ENCODE measurements at regions not wholly inside any gene's neighbourhood (a gene's known extent, or its start where the extent isn't known, plus 50 kb on each side); places are given as distances from the start of the nearest gene placed in this dataset.
"Not testable (repeated sequence)": the region's sequence is repeated elsewhere in the genome, so short reads cannot be mapped to it uniquely, and the experiment has no call there.

GRCh38 chr17:11151818-11152425, 89.1 kb upstream of the SHISA6 start:
- POLR2A ChIA-PET: no interaction called here
- TF ChIP-seq, protein P1, sequence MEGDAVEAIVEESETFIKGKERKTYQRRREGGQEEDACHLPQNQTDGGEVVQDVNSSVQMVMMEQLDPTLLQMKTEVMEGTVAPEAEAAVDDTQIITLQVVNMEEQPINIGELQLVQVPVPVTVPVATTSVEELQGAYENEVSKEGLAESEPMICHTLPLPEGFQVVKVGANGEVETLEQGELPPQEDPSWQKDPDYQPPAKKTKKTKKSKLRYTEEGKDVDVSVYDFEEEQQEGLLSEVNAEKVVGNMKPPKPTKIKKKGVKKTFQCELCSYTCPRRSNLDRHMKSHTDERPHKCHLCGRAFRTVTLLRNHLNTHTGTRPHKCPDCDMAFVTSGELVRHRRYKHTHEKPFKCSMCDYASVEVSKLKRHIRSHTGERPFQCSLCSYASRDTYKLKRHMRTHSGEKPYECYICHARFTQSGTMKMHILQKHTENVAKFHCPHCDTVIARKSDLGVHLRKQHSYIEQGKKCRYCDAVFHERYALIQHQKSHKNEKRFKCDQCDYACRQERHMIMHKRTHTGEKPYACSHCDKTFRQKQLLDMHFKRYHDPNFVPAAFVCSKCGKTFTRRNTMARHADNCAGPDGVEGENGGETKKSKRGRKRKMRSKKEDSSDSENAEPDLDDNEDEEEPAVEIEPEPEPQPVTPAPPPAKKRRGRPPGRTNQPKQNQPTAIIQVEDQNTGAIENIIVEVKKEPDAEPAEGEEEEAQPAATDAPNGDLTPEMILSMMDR (IDR thresholded peaks at IDR 0.05): no peak

DNA sequence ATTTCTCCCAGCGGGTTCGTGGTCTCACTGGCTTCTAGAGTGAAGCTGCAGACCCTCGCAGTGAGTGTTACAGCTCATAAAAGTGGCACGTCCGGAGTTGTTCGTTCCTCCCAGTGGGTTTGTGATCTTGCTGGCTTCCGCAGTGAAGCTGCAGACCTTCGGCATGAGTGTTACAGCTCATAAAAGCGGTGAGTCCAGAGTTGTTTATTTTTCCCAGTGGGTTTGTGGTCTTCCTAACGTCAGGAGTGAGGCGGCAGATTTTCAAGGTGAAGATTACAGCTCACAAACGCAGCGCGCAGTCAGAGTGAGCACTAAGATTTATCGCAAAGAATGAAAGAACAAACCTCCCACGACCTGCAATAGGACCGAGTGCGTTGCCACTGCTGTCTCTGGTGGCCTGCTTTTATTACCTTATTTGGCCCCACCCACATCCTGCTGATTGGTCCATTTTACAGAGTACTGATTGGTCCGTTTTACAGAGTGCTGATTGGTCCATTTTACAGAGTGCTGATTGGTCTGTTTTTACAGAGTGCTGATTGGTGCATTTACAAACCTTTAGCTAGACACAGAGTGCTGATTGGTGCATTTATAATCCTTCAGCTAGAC, 90.0 kb upstream of the SHISA6 start:
- H3K4me3 Mint-ChIP-seq; CTCF ChIA-PET; H3K27ac Mint-ChIP-seq; H3K36me3 Mint-ChIP-seq (ENCODE audit: low read depth); intact Hi-C loops (cut with micrococcal nuclease); POLR2A ChIA-PET; H3K27me3 Mint-ChIP-seq; DNase-seq; ATAC-seq (ENCODE audit: low read depth); H3K9me3 Mint-ChIP-seq; H3K4me1 Mint-ChIP-seq: not testable (repeated sequence)

More at GRCh38 chr17:11151818-11152425, 89.1 kb upstream of the SHISA6 start:
- ATAC-seq (ENCODE audit: low read depth) (no peak), DNase-seq (no peak)
- Mint-ChIP-seq H3K4me1 (no peaks in the 10 kb centered on the region), H3K27me3 (no peaks in the 10 kb centered on the region), H3K36me3 (ENCODE audit: low read depth) (no peaks in the 10 kb centered on the region), H3K4me3 (no peak overlapping the region), H3K9me3 (peaks cover 5% of the 10 kb centered on the region), H3K27ac (no peak overlapping the region)
- CTCF ChIA-PET: no interaction called here
- intact Hi-C loops (cut with micrococcal nuclease): no loop called here

GRCh38 chr17:11144358-11145233, 96.4 kb upstream of the SHISA6 start:
- ChIA-PET CTCF (no interaction called here), POLR2A (no interaction called here)
- H3K9me3 Mint-ChIP-seq: peaks cover 11% of the 10 kb centered on the region
- no peak for DNase-seq
- H3K4me1 Mint-ChIP-seq: no peaks in the 10 kb centered on the region
- intact Hi-C loops (cut with micrococcal nuclease): no loop called here
- H3K27me3 Mint-ChIP-seq: no peaks in the 10 kb centered on the region
- no peaks in the 10 kb centered on the region for H3K36me3 Mint-ChIP-seq (ENCODE audit: low read depth)
- no peak overlapping the region for H3K4me3 Mint-ChIP-seq
- H3K27ac Mint-ChIP-seq: no peak overlapping the region
- no peak for ATAC-seq (ENCODE audit: low read depth)
- TF ChIP-seq, protein P1 (IDR thresholded peaks at IDR 0.05): no peak

- Mint-ChIP-seq H3K4me1 (no peaks in the 10 kb centered on the region), H3K27me3 (no peaks in the 10 kb centered on the region), H3K36me3 (ENCODE audit: low read depth) (no peaks in the 10 kb centered on the region), H3K27ac (no peak overlapping the region), H3K4me3 (no peak overlapping the region), H3K9me3 (peaks cover 16% of the 10 kb centered on the region)
- no peak for ATAC-seq (ENCODE audit: low read depth)
- intact Hi-C loops (cut with micrococcal nuclease): no loop called here
- DNase-seq: no peak
- ChIA-PET CTCF (no interaction called here), POLR2A (no interaction called here)
- TF ChIP-seq, protein P1 (IDR thresholded peaks at IDR 0.05): no peak
Measured at GRCh38 chr17:11142231-11142630, 98.8 kb upstream of the SHISA6 start.

- no peaks in the 10 kb centered on the region for H3K4me1 Mint-ChIP-seq
- H3K27me3 Mint-ChIP-seq: no peaks in the 10 kb centered on the region
- ATAC-seq (ENCODE audit: low read depth) (no peak), DNase-seq (no peak)
- no peak overlapping the region for H3K4me3 Mint-ChIP-seq
- H3K36me3 Mint-ChIP-seq (ENCODE audit: low read depth): no peaks in the 10 kb centered on the region
- POLR2A ChIA-PET: no interaction called here
- CTCF ChIA-PET: no interaction called here
- no peak overlapping the region for H3K27ac Mint-ChIP-seq
- TF ChIP-seq, protein P1 (IDR thresholded peaks at IDR 0.05): no peak
- H3K9me3 Mint-ChIP-seq: peaks cover 16% of the 10 kb centered on the region
- intact Hi-C loops (cut with micrococcal nuclease): no loop called here
Measured at GRCh38 chr17:11140501-11140900, 100.5 kb upstream of the SHISA6 start.

All from activated B cell treated with CpG ODN at 0.5 μM for 24 hours (primary cell).